ENCODE measurements at regions not wholly inside any gene's neighbourhood (a gene's known extent, or its start where the extent isn't known, plus 50 kb on each side); places are given as distances from the start of the nearest gene placed in this dataset.
"Not testable (repeated sequence)": the region's sequence is repeated elsewhere in the genome, so short reads cannot be mapped to it uniquely, and the experiment has no call there.

- no peak overlapping the region for H3K4me3 ChIP-seq
- H3K27ac ChIP-seq, result no peak overlapping the region
- no peaks in the 10 kb centered on the region for H3K36me3 ChIP-seq (replicated peaks in 1 of 2)
- intact Hi-C loops (cut with DNase I), result no loop called here
- H3K4me1 ChIP-seq (replicated peaks in 1 of 2), result no peaks in the 10 kb centered on the region
- no peaks in the 10 kb centered on the region for H3K9me3 ChIP-seq (replicated peaks in 1 of 3)
- no peaks in the 10 kb centered on the region for H3K27me3 ChIP-seq
- TF ChIP-seq, protein P1, sequence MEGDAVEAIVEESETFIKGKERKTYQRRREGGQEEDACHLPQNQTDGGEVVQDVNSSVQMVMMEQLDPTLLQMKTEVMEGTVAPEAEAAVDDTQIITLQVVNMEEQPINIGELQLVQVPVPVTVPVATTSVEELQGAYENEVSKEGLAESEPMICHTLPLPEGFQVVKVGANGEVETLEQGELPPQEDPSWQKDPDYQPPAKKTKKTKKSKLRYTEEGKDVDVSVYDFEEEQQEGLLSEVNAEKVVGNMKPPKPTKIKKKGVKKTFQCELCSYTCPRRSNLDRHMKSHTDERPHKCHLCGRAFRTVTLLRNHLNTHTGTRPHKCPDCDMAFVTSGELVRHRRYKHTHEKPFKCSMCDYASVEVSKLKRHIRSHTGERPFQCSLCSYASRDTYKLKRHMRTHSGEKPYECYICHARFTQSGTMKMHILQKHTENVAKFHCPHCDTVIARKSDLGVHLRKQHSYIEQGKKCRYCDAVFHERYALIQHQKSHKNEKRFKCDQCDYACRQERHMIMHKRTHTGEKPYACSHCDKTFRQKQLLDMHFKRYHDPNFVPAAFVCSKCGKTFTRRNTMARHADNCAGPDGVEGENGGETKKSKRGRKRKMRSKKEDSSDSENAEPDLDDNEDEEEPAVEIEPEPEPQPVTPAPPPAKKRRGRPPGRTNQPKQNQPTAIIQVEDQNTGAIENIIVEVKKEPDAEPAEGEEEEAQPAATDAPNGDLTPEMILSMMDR (IDR thresholded peaks at IDR 0.05), result no peak
- no peak for TF ChIP-seq POLR2A (IDR thresholded peaks at IDR 0.05)
- 69 to 78% (median 73%) methylated on average over 4 of the region's 4 CpGs for WGBS, 4 donors
- DNase-seq, result no peak
Observed at GRCh38 chr2:187188783-187189631, 259.0 kb downstream of the CALCRL start.

DNA sequence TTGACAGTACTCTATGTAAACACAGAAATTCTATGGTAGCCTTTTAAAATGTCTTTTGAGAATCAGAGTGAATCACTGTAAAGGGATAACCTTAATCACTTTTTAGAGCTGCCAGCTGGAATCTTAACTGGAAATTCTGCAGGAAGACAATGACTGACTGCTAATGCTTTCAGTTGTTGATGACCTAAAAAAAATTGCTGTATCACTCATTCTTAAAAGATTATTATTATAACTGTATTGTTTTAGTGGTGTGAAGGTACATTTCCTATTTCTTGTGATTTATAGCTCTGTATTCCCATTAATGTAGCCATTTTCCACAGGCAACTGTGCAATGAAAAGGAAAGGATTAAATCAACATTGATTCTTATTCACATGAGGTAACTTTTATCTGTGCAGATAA is 260.5 kb downstream of the CALCRL start:
- Histone ChIP-seq H3K27ac (no peak overlapping the region), H3K36me3 (replicated peaks in 1 of 2) (no peaks in the 10 kb centered on the region), H3K27me3 (no peaks in the 10 kb centered on the region), H3K4me3 (no peak overlapping the region), H3K9me3 (replicated peaks in 1 of 3) (no peaks in the 10 kb centered on the region), H3K4me1 (replicated peaks in 1 of 2) (no peaks in the 10 kb centered on the region)
- TF ChIP-seq, protein P1 (IDR thresholded peaks at IDR 0.05), result no peak
- TF ChIP-seq POLR2A (IDR thresholded peaks at IDR 0.05), result no peak
- no peak for DNase-seq
- intact Hi-C loops (cut with DNase I), result no loop called here

DNA sequence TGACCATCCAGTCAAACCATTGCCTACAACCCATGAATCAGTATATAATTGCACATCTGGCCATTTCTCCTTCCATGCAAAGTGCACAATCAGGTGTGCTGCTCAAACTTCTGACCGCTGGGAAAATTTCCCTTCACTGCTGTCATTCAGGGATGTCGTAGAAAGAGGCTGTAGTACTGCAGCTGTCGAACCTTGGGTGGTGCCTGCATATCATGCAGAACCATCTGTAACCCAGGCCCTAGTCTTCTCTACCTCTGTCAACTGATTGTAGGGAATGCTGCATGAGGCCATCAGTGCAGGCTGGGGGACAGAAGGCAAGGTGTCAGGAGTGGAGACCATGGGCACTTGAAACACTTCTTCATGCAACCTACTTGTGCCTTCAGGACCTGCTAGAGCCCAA is 267.5 kb downstream of the CALCRL start:
- no peak overlapping the region for H3K4me3 ChIP-seq
- no peaks in the 10 kb centered on the region for H3K36me3 ChIP-seq (replicated peaks in 1 of 2)
- no peaks in the 10 kb centered on the region for H3K9me3 ChIP-seq (replicated peaks in 1 of 3)
- WGBS, 4 donors, result 81 to 91% (median 88%) methylated on average over 3 of the region's 3 CpGs
- no peaks in the 10 kb centered on the region for H3K27me3 ChIP-seq
- no peak for TF ChIP-seq POLR2A (IDR thresholded peaks at IDR 0.05)
- TF ChIP-seq, protein P1 (IDR thresholded peaks at IDR 0.05), result no peak
- no peak overlapping the region for H3K27ac ChIP-seq
- DNase-seq, result no peak
- intact Hi-C loops (cut with DNase I), result no loop called here
- no peaks in the 10 kb centered on the region for H3K4me1 ChIP-seq (replicated peaks in 1 of 2)

- WGBS, 4 donors, result 52 to 86% (median 70%) methylated on average over 3 of the region's 3 CpGs
- H3K9me3 ChIP-seq (replicated peaks in 1 of 3), result not testable (repeated sequence)
Observed at GRCh38 chr2:187178876-187179275, 269.2 kb downstream of the CALCRL start.

DNA sequence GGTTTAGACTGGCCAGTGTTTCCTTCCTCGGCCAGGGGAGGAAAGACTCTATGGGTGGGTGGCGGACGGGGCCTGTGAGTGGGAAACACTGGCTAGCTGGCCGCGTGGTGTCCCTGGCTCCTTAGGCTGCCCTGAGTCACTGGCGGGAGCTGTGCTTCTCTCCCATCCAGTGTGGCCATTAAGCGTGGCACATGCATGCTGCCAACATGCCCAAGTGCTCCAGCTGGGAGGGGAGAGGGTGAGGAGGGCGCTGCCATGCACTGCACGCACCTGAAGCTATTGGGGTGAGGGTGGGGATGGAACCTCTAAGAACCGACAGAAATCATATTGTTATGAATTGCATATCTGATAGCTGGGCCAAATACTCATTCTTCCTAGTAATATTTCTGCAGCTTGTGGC is 270.8 kb downstream of the CALCRL start:
- no peaks in the 10 kb centered on the region for H3K4me1 ChIP-seq (replicated peaks in 1 of 2)
- H3K36me3 ChIP-seq (replicated peaks in 1 of 2), result no peaks in the 10 kb centered on the region
- H3K27me3 ChIP-seq, result no peaks in the 10 kb centered on the region
- no peak for DNase-seq
- intact Hi-C loops (cut with DNase I), result no loop called here
- H3K4me3 ChIP-seq, result no peak overlapping the region
- H3K9me3 ChIP-seq (replicated peaks in 1 of 3), result no peaks in the 10 kb centered on the region
- 86 to 93% (median 90%) methylated on average over 10 of the region's 10 CpGs for WGBS, 4 donors
- no peak overlapping the region for H3K27ac ChIP-seq
- TF ChIP-seq, protein P1 (IDR thresholded peaks at IDR 0.05), result no peak
- no peak for TF ChIP-seq POLR2A (IDR thresholded peaks at IDR 0.05)

More at GRCh38 chr2:187178876-187179275, 269.2 kb downstream of the CALCRL start:
- H3K36me3 ChIP-seq (replicated peaks in 1 of 2); H3K27ac ChIP-seq; H3K4me3 ChIP-seq; H3K27me3 ChIP-seq; DNase-seq; intact Hi-C loops (cut with DNase I); H3K4me1 ChIP-seq (replicated peaks in 1 of 2): not testable (repeated sequence)
